ENCODE measurements at regions not wholly inside any gene's neighbourhood (a gene's known extent, or its start where the extent isn't known, plus 50 kb on each side); places are given as distances from the start of the nearest gene placed in this dataset.

DNA sequence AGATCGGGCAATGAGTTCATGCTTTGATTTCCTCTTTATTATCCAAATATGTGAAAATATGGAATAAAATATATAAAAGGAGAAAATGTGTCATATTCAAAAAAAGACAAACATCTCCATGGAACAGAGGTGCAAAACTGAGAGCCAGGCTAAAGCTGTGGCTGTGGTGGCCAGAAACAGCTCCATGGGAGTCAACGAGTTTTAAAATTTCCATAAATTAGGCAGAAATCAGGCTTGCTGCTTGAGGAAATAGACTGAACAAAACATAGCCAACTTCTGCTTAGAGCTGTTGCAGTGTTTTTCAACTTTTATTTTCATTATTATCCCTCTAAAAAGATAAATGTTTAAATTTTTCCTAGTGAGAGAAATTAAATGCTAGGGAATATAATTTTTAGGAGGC, 110.8 kb upstream of the SLC30A5 start:
- CTCF ChIA-PET, result no interaction called here
- ATAC-seq, result no peak

GRCh38 chr5:68983959-68984358, 109.9 kb upstream of the SLC30A5 start:
- Histone ChIP-seq H3K36me3 (ENCODE audit: control insufficient read depth, insufficient read depth, low read length) (no peaks in the 10 kb centered on the region), H3K27me3 (ENCODE audit: control insufficient read depth, insufficient read depth, low read length) (peaks cover 6% of the 10 kb centered on the region; the same call in 1 of the 2 replicates), H3K4me3 (ENCODE audit: low read depth in 2 of 2, low read length in 2 of 2) (no peak overlapping the region), H3K27ac (ENCODE audit: low read length) (no peak overlapping the region), H3K4me1 (ENCODE audit: control insufficient read depth, insufficient read depth, low read length) (no peaks in the 10 kb centered on the region), H3K9me3 (ENCODE audit: control insufficient read depth, insufficient read depth, low read depth, low read length) (no peaks in the 10 kb centered on the region)
- CTCF ChIA-PET, result interaction anchor here (0.6 kb wide), 1 partner anchor 20 kb away, joined by 3 read pairs; no protein-coding TSS in a partner anchor
- POLR2A ChIA-PET, result no interaction called here
- DNase-seq (ENCODE audit: low read depth, low spot score) (no peak), ATAC-seq (no peak)
- TF ChIP-seq POLR2AphosphoS5 (IDR thresholded peaks at IDR 0.05; ENCODE audit: low read depth, low read length) (no peak), SIN3A (IDR thresholded peaks at IDR 0.05; ENCODE audit: borderline replicate concordance, insufficient read depth, low read depth, low read length) (no peak), TCF7L2 (IDR thresholded peaks at IDR 0.05; ENCODE audit: low read depth, low read length) (no peak), CTCF (IDR thresholded peaks at IDR 0.05) (no peak)
- TF ChIP-seq, protein P1, sequence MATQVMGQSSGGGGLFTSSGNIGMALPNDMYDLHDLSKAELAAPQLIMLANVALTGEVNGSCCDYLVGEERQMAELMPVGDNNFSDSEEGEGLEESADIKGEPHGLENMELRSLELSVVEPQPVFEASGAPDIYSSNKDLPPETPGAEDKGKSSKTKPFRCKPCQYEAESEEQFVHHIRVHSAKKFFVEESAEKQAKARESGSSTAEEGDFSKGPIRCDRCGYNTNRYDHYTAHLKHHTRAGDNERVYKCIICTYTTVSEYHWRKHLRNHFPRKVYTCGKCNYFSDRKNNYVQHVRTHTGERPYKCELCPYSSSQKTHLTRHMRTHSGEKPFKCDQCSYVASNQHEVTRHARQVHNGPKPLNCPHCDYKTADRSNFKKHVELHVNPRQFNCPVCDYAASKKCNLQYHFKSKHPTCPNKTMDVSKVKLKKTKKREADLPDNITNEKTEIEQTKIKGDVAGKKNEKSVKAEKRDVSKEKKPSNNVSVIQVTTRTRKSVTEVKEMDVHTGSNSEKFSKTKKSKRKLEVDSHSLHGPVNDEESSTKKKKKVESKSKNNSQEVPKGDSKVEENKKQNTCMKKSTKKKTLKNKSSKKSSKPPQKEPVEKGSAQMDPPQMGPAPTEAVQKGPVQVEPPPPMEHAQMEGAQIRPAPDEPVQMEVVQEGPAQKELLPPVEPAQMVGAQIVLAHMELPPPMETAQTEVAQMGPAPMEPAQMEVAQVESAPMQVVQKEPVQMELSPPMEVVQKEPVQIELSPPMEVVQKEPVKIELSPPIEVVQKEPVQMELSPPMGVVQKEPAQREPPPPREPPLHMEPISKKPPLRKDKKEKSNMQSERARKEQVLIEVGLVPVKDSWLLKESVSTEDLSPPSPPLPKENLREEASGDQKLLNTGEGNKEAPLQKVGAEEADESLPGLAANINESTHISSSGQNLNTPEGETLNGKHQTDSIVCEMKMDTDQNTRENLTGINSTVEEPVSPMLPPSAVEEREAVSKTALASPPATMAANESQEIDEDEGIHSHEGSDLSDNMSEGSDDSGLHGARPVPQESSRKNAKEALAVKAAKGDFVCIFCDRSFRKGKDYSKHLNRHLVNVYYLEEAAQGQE (IDR thresholded peaks at IDR 0.05; ENCODE audit: insufficient read depth in 1 of 2, low read depth in 2 of 2, low read length in 1 of 2), result no peak
- in situ Hi-C loops (cut with HindIII; ENCODE audit: low pct_unique_long_range_greater_than_20kb, low sequenced_read_pairs) (no loop called here), intact Hi-C loops (cut with micrococcal nuclease; ENCODE audit: unreplicated experiment) (no loop called here)
- no TSS peak for BruUV-seq (replicated peaks)

More for the DNA sequence above, 110.8 kb upstream of the SLC30A5 start:
- POLR2A ChIA-PET, result no interaction called here
- no peaks in the 10 kb centered on the region for H3K4me1 ChIP-seq (ENCODE audit: control insufficient read depth, insufficient read depth, low read length)
- H3K27ac ChIP-seq (ENCODE audit: low read length), result no peak overlapping the region
- H3K9me3 ChIP-seq (ENCODE audit: control insufficient read depth, insufficient read depth, low read depth, low read length), result no peaks in the 10 kb centered on the region
- TF ChIP-seq, protein P1 (IDR thresholded peaks at IDR 0.05; ENCODE audit: insufficient read depth in 1 of 2, low read depth in 2 of 2, low read length in 1 of 2), result no peak
- no peak for TF ChIP-seq CTCF (IDR thresholded peaks at IDR 0.05)
- TF ChIP-seq SIN3A (IDR thresholded peaks at IDR 0.05; ENCODE audit: borderline replicate concordance, insufficient read depth, low read depth, low read length), result no peak
- no peak for TF ChIP-seq POLR2AphosphoS5 (IDR thresholded peaks at IDR 0.05; ENCODE audit: low read depth, low read length)
- no peak for TF ChIP-seq TCF7L2 (IDR thresholded peaks at IDR 0.05; ENCODE audit: low read depth, low read length)
- DNase-seq (ENCODE audit: low read depth, low spot score), result no peak
- intact Hi-C loops (cut with micrococcal nuclease; ENCODE audit: unreplicated experiment), result no loop called here
- no TSS peak for BruUV-seq (replicated peaks)
- H3K27me3 ChIP-seq (ENCODE audit: control insufficient read depth, insufficient read depth, low read length), result peaks cover 2% of the 10 kb centered on the region; the same call in 1 of the 2 replicates
- no peak overlapping the region for H3K4me3 ChIP-seq (ENCODE audit: low read depth in 2 of 2, low read length in 2 of 2)
- H3K36me3 ChIP-seq (ENCODE audit: control insufficient read depth, insufficient read depth, low read length), result no peaks in the 10 kb centered on the region
- in situ Hi-C loops (cut with HindIII; ENCODE audit: low pct_unique_long_range_greater_than_20kb, low sequenced_read_pairs), result no loop called here
